ENCODE measurements at regions not wholly inside any gene's neighbourhood (a gene's known extent, or its start where the extent isn't known, plus 50 kb on each side); places are given as distances from the start of the nearest gene placed in this dataset.

DNA sequence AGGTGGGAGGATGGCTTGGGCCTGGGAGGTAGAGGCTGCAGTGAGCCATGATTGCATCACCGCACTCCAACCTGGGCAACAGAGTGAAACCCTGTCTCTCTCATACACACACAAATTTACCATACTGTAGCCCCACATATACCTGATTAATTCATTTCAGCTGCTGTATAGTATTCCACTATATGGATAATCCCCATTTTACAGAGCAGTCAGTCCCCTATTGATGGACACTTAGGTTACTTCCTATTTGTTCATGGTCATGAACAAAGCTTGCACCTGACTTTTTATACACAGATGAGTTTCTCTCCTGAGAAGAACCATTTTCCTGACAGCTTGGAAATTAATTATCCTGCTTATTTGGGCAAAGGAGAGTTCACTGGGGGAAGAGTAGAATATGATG is 59.2 kb downstream of the EMX2 start:
- TF ChIP-seq, protein P1, sequence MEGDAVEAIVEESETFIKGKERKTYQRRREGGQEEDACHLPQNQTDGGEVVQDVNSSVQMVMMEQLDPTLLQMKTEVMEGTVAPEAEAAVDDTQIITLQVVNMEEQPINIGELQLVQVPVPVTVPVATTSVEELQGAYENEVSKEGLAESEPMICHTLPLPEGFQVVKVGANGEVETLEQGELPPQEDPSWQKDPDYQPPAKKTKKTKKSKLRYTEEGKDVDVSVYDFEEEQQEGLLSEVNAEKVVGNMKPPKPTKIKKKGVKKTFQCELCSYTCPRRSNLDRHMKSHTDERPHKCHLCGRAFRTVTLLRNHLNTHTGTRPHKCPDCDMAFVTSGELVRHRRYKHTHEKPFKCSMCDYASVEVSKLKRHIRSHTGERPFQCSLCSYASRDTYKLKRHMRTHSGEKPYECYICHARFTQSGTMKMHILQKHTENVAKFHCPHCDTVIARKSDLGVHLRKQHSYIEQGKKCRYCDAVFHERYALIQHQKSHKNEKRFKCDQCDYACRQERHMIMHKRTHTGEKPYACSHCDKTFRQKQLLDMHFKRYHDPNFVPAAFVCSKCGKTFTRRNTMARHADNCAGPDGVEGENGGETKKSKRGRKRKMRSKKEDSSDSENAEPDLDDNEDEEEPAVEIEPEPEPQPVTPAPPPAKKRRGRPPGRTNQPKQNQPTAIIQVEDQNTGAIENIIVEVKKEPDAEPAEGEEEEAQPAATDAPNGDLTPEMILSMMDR (IDR thresholded peaks at IDR 0.05; ENCODE audit: low read length, missing control alignments), result no peak
- DNase-seq (ENCODE audit: low read depth), result no peak
- no peak overlapping the region for H3K4me3 ChIP-seq (replicated peaks; ENCODE audit: low read depth, low read length)

- TF ChIP-seq, protein P1 (IDR thresholded peaks at IDR 0.05; ENCODE audit: low read length, missing control alignments), result no peak
- H3K4me3 ChIP-seq (replicated peaks; ENCODE audit: low read depth, low read length), result no peak overlapping the region
- DNase-seq (ENCODE audit: low read depth), result no peak
These were observed 60.5 kb downstream of the EMX2 start for GRCh38 chr10:117603081-117603480.

- DNase-seq (ENCODE audit: low read depth), result no peak
- no peak overlapping the region for H3K4me3 ChIP-seq (replicated peaks; ENCODE audit: low read depth, low read length)
- TF ChIP-seq, protein P1 (IDR thresholded peaks at IDR 0.05; ENCODE audit: low read length, missing control alignments), result no peak
These were observed 61.2 kb downstream of the EMX2 start for GRCh38 chr10:117603726-117604125.

DNA sequence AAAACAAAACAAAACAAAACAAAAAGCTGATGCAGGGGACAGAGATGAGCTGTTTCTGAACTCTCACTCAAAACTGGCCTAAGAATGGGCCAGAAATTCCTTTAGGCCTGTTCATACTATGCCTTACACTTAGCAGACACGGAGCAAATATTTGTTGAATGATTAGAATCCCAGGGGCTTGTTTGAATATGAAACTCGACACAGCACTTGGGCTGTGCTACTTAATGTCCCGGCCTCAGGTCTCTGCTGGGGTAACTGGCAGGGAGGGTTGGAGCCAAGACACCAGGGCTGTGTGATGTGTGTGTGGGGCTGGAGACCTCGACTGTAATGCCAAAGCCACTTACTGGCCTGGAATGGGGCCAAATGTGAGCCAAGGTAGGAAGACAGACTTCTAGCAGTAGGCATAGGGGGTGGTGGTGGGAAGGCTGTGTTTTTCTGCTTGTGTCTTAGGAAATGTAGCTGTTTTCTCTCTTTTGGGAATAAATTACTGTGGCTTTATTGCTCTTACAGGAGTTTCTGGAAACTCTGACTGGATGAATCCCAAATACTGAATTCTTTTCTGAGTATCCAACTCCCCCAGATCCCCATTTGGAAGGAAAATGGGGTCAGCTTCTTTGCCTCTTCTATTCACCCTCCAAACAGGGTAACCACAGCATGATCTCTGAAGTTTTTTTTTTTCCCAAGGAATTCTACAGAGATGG is 66.7 kb downstream of the EMX2 start:
- peak; percentile 14 for DNase-seq (ENCODE audit: low read depth)
- H3K4me3 ChIP-seq (replicated peaks; ENCODE audit: low read depth, low read length), result no peak overlapping the region
- TF ChIP-seq, protein P1 (IDR thresholded peaks at IDR 0.05; ENCODE audit: low read length, missing control alignments), result no peak

DNA sequence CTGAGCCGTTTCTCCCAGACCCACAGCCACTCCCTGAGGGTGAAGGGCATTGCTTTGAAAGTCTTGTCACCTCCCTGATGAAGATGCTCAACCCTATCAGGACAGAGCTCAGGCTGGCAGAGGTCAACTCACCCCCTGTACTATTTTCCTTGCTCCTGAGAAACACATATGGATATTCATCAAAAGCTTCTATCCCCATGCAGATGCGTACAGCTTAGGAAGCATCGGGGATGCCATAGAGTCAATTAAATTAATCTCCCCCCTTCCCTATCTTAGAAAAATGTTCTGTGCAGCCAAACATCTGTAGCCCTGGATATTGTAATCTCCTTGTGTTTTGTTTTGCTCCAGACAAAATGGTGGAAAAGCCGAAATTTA is 67.2 kb downstream of the EMX2 start:
- TF ChIP-seq, protein P1 (IDR thresholded peaks at IDR 0.05; ENCODE audit: low read length, missing control alignments), result no peak
- DNase-seq (ENCODE audit: low read depth), result no peak
- no peak overlapping the region for H3K4me3 ChIP-seq (replicated peaks; ENCODE audit: low read depth, low read length)

GRCh38 chr10:117610321-117610720 is 67.8 kb downstream of the EMX2 start:
- DNase-seq (ENCODE audit: low read depth), result no peak
- TF ChIP-seq, protein P1 (IDR thresholded peaks at IDR 0.05; ENCODE audit: low read length, missing control alignments), result no peak
- no peak overlapping the region for H3K4me3 ChIP-seq (replicated peaks; ENCODE audit: low read depth, low read length)

DNA sequence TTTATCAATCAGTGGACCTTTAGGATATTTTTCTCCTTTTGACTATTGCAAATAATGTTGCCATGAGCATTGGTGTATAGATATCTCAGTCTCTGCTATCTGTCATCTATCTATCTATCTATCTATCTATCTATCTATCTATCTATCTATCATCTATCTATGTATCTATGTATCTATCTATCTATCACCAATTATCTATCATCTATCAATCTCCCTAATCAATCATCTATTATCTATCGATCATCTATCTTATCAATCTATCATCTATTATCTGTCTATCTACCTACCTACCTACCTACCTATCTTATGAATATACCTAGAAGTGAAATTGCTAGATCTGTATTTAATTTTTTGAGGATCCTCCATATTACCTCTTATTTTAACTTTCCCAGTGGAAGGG is 69.6 kb downstream of the EMX2 start:
- DNase-seq (ENCODE audit: low read depth), result no peak
- TF ChIP-seq, protein P1 (IDR thresholded peaks at IDR 0.05; ENCODE audit: low read length, missing control alignments), result no peak

More for the DNA sequence above, 69.6 kb downstream of the EMX2 start:
- no peak overlapping the region for H3K4me3 ChIP-seq (replicated peaks; ENCODE audit: low read depth, low read length)
